Keratinocyte (primary cell): ENCODE measurements at regions not wholly inside any gene's neighbourhood (a gene's known extent, or its start where the extent isn't known, plus 50 kb on each side); places are given as distances from the start of the nearest gene placed in this dataset.

Experiments used
- DNase-seq: peaks from one replicate; pipeline ENCODE4 v3.0.0-alpha.2; 2011; ENCODE audit warnings: low read depth, missing footprints, low spot score
- FAIRE-seq: peaks from 2 replicates; lab custom pipeline; 2011; peaks lifted over from hg19 to GRCh38; lab: Jason Lieb, UNC
- H2AFZ ChIP-seq: 2 replicates; pipeline ENCODE4 v1.6.0; 2012; ENCODE audit warnings: low read length, control low read depth, inconsistent platforms; ENCODE audit not compliant: control insufficient read depth
- H3K27ac ChIP-seq: 2 replicates; pipeline ENCODE4 v1.5.1; 2011; ENCODE audit warnings: low read length; ENCODE audit not compliant: control insufficient read depth, insufficient read depth
- H3K27me3 ChIP-seq: 3 replicates; pipeline ENCODE4 v1.6.0; 2011; ENCODE audit warnings: low read length; ENCODE audit not compliant: control insufficient read depth, insufficient read depth; ENCODE audit errors: extremely low read depth
- H3K36me3 ChIP-seq, 2 experiments: 2 replicates in 1 of 2; 3 replicates in 1 of 2; pipeline ENCODE4 v1.5.1; 2011; ENCODE audit warnings: low read length in 2 of 2, mild to moderate bottlenecking in 1 of 2; ENCODE audit not compliant: control insufficient read depth in 2 of 2, insufficient read depth in 2 of 2; ENCODE audit errors: extremely low read depth in 1 of 2
- H3K4me1 ChIP-seq: 3 replicates; pipeline ENCODE4 v1.5.1; 2011; ENCODE audit warnings: low read length; ENCODE audit not compliant: control insufficient read depth, insufficient read depth; ENCODE audit errors: extremely low read depth
- H3K4me2 ChIP-seq: 3 replicates; pipeline ENCODE4 v1.6.0; 2011; ENCODE audit warnings: low read depth, low read length; ENCODE audit not compliant: control insufficient read depth, insufficient read depth; ENCODE audit errors: extremely low read depth
- H3K4me3 ChIP-seq, 3 experiments: fragments of 200-600 bp in 1 of 3; sonication (generic) in 1 of 3; 2 replicates in 2 of 3; 3 replicates in 1 of 3; pipeline ENCODE4 v1.5.1; 2011 to 2016; ENCODE audit warnings: low read length in 3 of 3, mild to moderate bottlenecking in 3 of 3, control low read depth in 2 of 3, inconsistent platforms in 1 of 3, low read depth in 1 of 3, mixed read lengths in 1 of 3, mixed run types in 1 of 3, moderate library complexity in 1 of 3; ENCODE audit not compliant: control insufficient read depth in 2 of 3, insufficient read depth in 2 of 3; ENCODE audit errors: extremely low read depth in 1 of 3
- H3K79me2 ChIP-seq: 2 replicates; pipeline ENCODE4 v1.6.0; 2012; ENCODE audit warnings: low read length; ENCODE audit not compliant: control insufficient read depth, insufficient read depth
- H3K9ac ChIP-seq: 3 replicates; pipeline ENCODE4 v1.6.0; 2011; ENCODE audit warnings: low read length; ENCODE audit not compliant: control insufficient read depth, insufficient read depth; ENCODE audit errors: extremely low read depth
- H3K9me1 ChIP-seq: 3 replicates; pipeline ENCODE4 v1.6.0; 2011; ENCODE audit warnings: low read length; ENCODE audit not compliant: control insufficient read depth, insufficient read depth; ENCODE audit errors: extremely low read depth
- H3K9me3 ChIP-seq: 2 replicates; pipeline ENCODE4 v1.5.1; 2012; ENCODE audit warnings: low read depth, low read length; ENCODE audit not compliant: control insufficient read depth
- H4K20me1 ChIP-seq: 3 replicates; pipeline ENCODE4 v1.6.0; 2011; ENCODE audit warnings: low read length; ENCODE audit not compliant: control insufficient read depth, insufficient read depth; ENCODE audit errors: extremely low read depth
- CTCF ChIP-seq, 3 experiments: IDR thresholded peaks in 1 of 3; conservative IDR thresholded peaks in 1 of 3; optimal IDR thresholded peaks in 1 of 3; 2 replicates in 2 of 3; 3 replicates in 1 of 3; pipeline versions ENCODE3 to v1.5.1; 2011; ENCODE audit warnings: low read length in 3 of 3, mild to moderate bottlenecking in 3 of 3, moderate library complexity in 2 of 3, control low read depth in 1 of 3, inconsistent platforms in 1 of 3; ENCODE audit not compliant: insufficient read depth in 2 of 3; ENCODE audit errors: extremely low read depth in 1 of 3
- EZH2 ChIP-seq: IDR thresholded peaks from one replicate; pipeline ENCODE4 v1.6.1; 2012; ENCODE audit warnings: inconsistent platforms, mild to moderate bottlenecking, low read length, moderate library complexity
- dilution Hi-C: fragments of 300-500 bp; cut with MboI; formaldehyde crosslinking; loops from one replicate; pipeline ENCODE4 v1.7.0; 2020; ENCODE audit warnings: low sequenced_read_pairs; ENCODE audit not compliant: extremely low pct_ligation_motif_present

- no peak for TF ChIP-seq EZH2
- TF ChIP-seq CTCF (optimal IDR thresholded peaks at IDR 0.05 in 1 of 3, IDR thresholded peaks at IDR 0.05 in 1 of 3, conservative IDR thresholded peaks at IDR 0.05 in 1 of 3; ENCODE audit: extremely low read depth in 1 of 3, insufficient read depth in 2 of 3, low read length in 3 of 3) = no peak
- Histone ChIP-seq H3K4me2 (no peak overlapping the region), H4K20me1 (no peaks in the 10 kb centered on the region), H3K4me3 (no peak overlapping the region), H3K4me1 (no peaks in the 10 kb centered on the region), H3K27ac (no peak overlapping the region), H3K9ac (no peak overlapping the region), H3K27me3 (no peaks in the 10 kb centered on the region), H3K9me1 (no peaks in the 10 kb centered on the region), H3K36me3 (no peaks in the 10 kb centered on the region), H2AFZ (no peak overlapping the region), H3K9me3 (no peaks in the 10 kb centered on the region), H3K79me2 (no peaks in the 10 kb centered on the region)
- DNase-seq = no peak
- dilution Hi-C loops = no loop called here
- FAIRE-seq = no peak
Measured at GRCh38 chr3:5787861-5788488, 600.5 kb downstream of the EDEM1 start.

GRCh38 chr3:5788496-5788895 lies 601.0 kb downstream of the EDEM1 start:
- FAIRE-seq = no peak

More at GRCh38 chr3:5788496-5788895, 601.0 kb downstream of the EDEM1 start:
- Histone ChIP-seq H3K9ac (no peak overlapping the region), H3K27ac (no peak overlapping the region), H3K36me3 (no peaks in the 10 kb centered on the region), H3K27me3 (no peaks in the 10 kb centered on the region), H3K4me2 (no peak overlapping the region), H3K4me1 (no peaks in the 10 kb centered on the region), H4K20me1 (no peaks in the 10 kb centered on the region), H3K9me3 (no peaks in the 10 kb centered on the region), H3K4me3 (no peak overlapping the region), H3K9me1 (no peaks in the 10 kb centered on the region), H2AFZ (no peak overlapping the region), H3K79me2 (no peaks in the 10 kb centered on the region)
- TF ChIP-seq EZH2 = no peak
- TF ChIP-seq CTCF (optimal IDR thresholded peaks at IDR 0.05 in 1 of 3, IDR thresholded peaks at IDR 0.05 in 1 of 3, conservative IDR thresholded peaks at IDR 0.05 in 1 of 3; ENCODE audit: extremely low read depth in 1 of 3, insufficient read depth in 2 of 3, low read length in 3 of 3) = no peak
- dilution Hi-C loops = no loop called here
- no peak for DNase-seq
